ENCODE measurements at regions not wholly inside any gene's neighbourhood (a gene's known extent, or its start where the extent isn't known, plus 50 kb on each side); places are given as distances from the start of the nearest gene placed in this dataset.

- Histone ChIP-seq H3K36me3 (no peaks in the 10 kb centered on the region), H3K9me3 (no peaks in the 10 kb centered on the region), H3K27ac (no peak overlapping the region), H3K4me1 (replicated peaks) (no peaks in the 10 kb centered on the region), H3K4me3 (no peak overlapping the region), H3K27me3 (replicated peaks; ENCODE audit: insufficient read depth) (no peaks in the 10 kb centered on the region)
- 29% methylated on average over 8 of the region's 8 CpGs for WGBS
- no peak for TF ChIP-seq CTCF (IDR thresholded peaks at IDR 0.05)
- no peak for TF ChIP-seq POLR2A (IDR thresholded peaks at IDR 0.05)
- TF ChIP-seq POLR2AphosphoS5 (IDR thresholded peaks at IDR 0.05): no peak
- intact Hi-C loops (cut with DNase I): no loop called here
- DNase-seq (ENCODE audit: low spot score): no peak
Measured at GRCh38 chr7:69338144-69338543, 260.1 kb upstream of the AUTS2 start.

GRCh38 chr7:69341288-69341687 lies 257.0 kb upstream of the AUTS2 start:
- Histone ChIP-seq H3K4me3 (no peak overlapping the region), H3K27me3 (replicated peaks; ENCODE audit: insufficient read depth) (no peaks in the 10 kb centered on the region), H3K9me3 (no peaks in the 10 kb centered on the region), H3K36me3 (no peaks in the 10 kb centered on the region), H3K4me1 (replicated peaks) (no peaks in the 10 kb centered on the region), H3K27ac (no peak overlapping the region)
- no peak for DNase-seq (ENCODE audit: low spot score)
- WGBS: 86% methylated on average over 1 of the region's 1 CpG
- intact Hi-C loops (cut with DNase I): no loop called here
- TF ChIP-seq POLR2AphosphoS5 (IDR thresholded peaks at IDR 0.05) (no peak), CTCF (IDR thresholded peaks at IDR 0.05) (no peak), POLR2A (IDR thresholded peaks at IDR 0.05) (no peak)

GRCh38 chr7:69342154-69342884 lies 256.0 kb upstream of the AUTS2 start:
- Histone ChIP-seq H3K36me3 (no peaks in the 10 kb centered on the region), H3K27me3 (replicated peaks; ENCODE audit: insufficient read depth) (no peaks in the 10 kb centered on the region), H3K4me1 (replicated peaks) (no peaks in the 10 kb centered on the region), H3K9me3 (no peaks in the 10 kb centered on the region), H3K27ac (no peak overlapping the region), H3K4me3 (no peak overlapping the region)
- intact Hi-C loops (cut with DNase I): no loop called here
- TF ChIP-seq POLR2A (IDR thresholded peaks at IDR 0.05) (no peak), CTCF (IDR thresholded peaks at IDR 0.05) (no peak), POLR2AphosphoS5 (IDR thresholded peaks at IDR 0.05) (no peak)
- DNase-seq (ENCODE audit: low spot score): no peak
- 84% methylated on average over 10 of the region's 10 CpGs for WGBS

- intact Hi-C loops (cut with DNase I): no loop called here
- TF ChIP-seq POLR2A (IDR thresholded peaks at IDR 0.05) (no peak), CTCF (IDR thresholded peaks at IDR 0.05) (no peak), POLR2AphosphoS5 (IDR thresholded peaks at IDR 0.05) (no peak)
- no peaks in the 10 kb centered on the region for H3K36me3 ChIP-seq
- H3K4me3 ChIP-seq: no peak overlapping the region
- DNase-seq (ENCODE audit: low spot score): no peak
- H3K27me3 ChIP-seq (replicated peaks; ENCODE audit: insufficient read depth): no peaks in the 10 kb centered on the region
- H3K9me3 ChIP-seq: no peaks in the 10 kb centered on the region
- WGBS: 32% methylated on average over 3 of the region's 3 CpGs
- no peaks in the 10 kb centered on the region for H3K4me1 ChIP-seq (replicated peaks)
- no peak overlapping the region for H3K27ac ChIP-seq
Measured at GRCh38 chr7:69349291-69349690, 249.0 kb upstream of the AUTS2 start.

GRCh38 chr7:69358163-69358821 lies 240.0 kb upstream of the AUTS2 start:
- H3K36me3 ChIP-seq: no peaks in the 10 kb centered on the region
- no peaks in the 10 kb centered on the region for H3K27me3 ChIP-seq (replicated peaks; ENCODE audit: insufficient read depth)
- H3K4me3 ChIP-seq: no peak overlapping the region
- no peaks in the 10 kb centered on the region for H3K4me1 ChIP-seq (replicated peaks)
- TF ChIP-seq POLR2A (IDR thresholded peaks at IDR 0.05) (no peak), CTCF (IDR thresholded peaks at IDR 0.05) (no peak), POLR2AphosphoS5 (IDR thresholded peaks at IDR 0.05) (no peak)
- WGBS: 58% methylated on average over 3 of the region's 3 CpGs
- H3K9me3 ChIP-seq: no peaks in the 10 kb centered on the region
- DNase-seq (ENCODE audit: low spot score): no peak
- intact Hi-C loops (cut with DNase I): no loop called here
- no peak overlapping the region for H3K27ac ChIP-seq
